Fibroblast of peridontal ligament (primary cell): ENCODE measurements at regions not wholly inside any gene's neighbourhood (a gene's known extent, or its start where the extent isn't known, plus 50 kb on each side); places are given as distances from the start of the nearest gene placed in this dataset.
"Not testable (repeated sequence)": the region's sequence is repeated elsewhere in the genome, so short reads cannot be mapped to it uniquely, and the experiment has no call there.

ENCODE experiments used
- DNase-seq: peaks from one replicate; pipeline ENCODE4 v3.0.0-alpha.2; 2010; ENCODE audit errors: extremely low read depth

DNA sequence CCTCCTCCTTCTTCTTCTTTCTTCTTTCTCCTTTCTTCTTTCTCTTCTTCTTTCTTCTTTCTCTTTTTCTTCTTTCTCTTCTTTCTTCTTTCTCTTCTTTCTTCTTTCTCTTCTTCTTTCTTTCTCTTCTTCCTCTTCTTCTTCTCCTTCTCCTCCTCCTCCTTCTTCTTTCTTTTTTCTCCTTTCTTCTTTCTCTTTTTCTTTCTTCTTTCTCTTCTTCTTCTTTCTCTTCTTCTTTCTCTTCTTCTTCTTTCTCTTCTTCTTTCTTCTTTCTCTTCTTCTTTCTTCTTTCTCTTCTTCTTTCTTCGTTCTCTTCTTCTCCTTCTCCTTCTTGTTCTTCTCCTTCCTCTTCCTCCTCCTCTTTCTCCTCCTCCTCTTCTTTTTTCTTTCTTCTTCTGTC, 1230.7 kb upstream of the USP15 start:
- DNase-seq = no peak

DNA sequence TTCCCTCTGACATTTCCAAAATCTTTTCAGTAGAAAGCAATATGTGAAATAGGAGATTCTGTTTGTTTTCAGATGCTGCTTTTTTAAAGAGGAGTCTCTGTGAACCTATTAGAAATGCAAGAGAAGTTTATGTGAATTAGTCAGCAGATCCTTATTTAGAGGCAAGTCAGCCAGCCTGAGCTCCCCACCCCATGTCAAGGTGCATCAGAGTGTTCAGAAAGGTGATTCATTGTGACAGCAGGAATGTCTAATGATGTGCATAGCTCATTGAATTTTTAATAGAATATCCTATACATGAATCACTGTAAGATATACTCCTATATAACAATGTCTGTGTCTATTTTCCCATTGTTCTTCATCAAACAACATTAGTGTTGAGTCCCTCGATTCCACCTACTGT, 1222.4 kb upstream of the USP15 start:
- no peak for DNase-seq

DNA sequence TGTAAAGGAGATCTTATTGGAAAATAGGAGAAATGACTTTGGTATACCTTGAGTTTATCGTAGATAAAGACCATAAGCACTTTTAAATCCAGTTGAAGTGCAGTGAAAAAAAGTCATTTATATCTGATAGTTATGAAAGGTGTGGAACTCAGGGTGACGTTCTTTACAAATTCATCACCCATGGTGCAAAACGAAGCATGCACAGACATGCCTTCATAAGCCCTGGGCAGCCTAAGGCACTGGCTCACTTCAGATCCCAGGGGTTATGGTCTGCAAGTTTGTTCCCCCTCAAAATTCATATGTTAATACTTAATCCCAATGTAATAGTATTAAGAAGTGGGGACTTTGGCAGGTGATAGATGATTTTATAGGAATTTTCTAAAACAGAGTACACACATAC, 1216.4 kb upstream of the USP15 start:
- no peak for DNase-seq

DNA sequence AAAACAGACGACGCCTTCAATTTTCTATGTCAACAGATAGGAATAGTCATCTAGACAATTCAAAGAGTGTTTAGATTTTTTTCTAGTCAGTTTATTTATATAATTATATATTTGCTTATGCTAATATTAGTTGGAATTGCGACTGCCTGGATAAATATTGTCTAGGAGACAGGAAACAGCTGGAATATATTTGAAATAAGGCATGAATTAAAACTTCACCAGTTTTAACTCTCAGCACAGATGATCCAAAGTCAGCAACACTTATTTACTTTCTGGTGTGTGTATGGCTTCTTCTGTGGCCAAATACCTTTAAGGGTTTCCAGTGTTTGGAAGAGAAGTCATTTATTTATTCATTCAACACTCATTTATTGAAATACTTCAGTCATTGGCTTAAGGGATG, 1215.4 kb upstream of the USP15 start:
- DNase-seq = no peak

DNA sequence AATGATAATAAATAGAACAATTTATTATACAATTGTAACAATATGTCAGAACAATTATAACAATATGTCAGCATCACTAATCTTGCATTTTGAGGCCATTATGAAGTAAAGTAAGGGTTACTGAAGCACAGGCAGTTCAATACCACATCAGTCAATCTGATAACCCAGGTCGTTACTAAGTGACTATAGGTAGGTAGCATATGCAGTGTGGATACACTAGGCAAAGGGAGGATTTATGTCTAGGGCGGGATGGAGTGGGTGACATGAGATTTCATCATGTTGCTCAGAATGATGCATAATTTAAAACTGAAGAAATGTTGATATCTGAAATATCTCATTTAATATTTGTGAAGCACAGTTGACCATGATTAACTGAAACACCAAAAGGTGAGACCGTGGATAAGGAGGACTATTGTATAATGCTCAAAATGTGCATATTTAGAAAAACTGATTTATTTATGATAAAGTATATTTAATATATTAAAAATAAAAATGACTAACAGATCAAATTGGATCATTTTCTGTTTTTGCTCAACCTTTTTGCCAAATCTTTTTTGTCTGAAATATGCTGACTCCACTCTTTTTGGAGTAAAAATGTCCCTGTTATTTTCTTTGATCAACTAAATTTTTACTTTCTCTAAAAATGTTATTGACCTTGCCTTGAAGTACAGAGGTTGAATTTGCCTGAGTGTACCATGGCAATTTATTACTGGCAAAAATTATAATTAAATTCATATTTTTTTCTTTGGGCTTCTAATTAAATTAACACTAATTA, 1189.4 kb upstream of the USP15 start:
- no peak for DNase-seq

DNA sequence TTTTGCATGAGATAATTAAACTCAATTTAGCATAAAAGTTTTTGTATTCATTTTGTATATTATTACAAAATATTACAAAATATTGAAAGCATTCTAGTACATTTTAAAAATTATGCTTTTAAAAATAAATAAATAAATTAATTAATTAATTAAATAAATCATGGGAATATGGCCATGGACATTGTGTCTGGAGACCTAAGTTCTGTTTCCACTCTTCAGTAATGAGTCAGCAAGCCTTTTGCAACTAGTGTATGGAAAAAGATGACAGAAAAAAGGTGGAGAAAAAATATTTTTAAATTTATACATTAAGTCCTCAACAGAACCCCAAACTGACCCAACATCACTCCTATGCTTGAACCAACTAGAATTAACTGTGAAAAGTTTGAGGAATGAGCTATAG, 1187.5 kb upstream of the USP15 start:
- DNase-seq = no peak

DNA sequence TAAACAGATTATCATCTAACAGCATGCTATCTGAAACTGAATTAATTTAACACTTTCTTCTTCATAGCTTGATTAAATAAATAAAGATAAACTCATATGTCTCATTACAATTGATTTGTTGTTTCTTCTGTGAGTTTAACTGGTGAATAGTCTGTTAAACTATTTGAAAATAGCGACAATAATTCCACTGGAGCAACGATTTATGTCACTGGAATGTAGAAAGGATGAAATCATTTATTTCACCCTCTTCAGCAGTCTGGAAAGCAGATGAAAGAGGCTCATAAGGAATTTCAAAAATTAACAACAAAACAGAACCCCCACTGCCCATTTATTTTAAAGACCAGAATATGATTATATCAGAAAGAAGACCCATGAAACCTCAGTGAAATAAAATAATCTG, 1165.1 kb upstream of the USP15 start:
- no peak for DNase-seq

DNA sequence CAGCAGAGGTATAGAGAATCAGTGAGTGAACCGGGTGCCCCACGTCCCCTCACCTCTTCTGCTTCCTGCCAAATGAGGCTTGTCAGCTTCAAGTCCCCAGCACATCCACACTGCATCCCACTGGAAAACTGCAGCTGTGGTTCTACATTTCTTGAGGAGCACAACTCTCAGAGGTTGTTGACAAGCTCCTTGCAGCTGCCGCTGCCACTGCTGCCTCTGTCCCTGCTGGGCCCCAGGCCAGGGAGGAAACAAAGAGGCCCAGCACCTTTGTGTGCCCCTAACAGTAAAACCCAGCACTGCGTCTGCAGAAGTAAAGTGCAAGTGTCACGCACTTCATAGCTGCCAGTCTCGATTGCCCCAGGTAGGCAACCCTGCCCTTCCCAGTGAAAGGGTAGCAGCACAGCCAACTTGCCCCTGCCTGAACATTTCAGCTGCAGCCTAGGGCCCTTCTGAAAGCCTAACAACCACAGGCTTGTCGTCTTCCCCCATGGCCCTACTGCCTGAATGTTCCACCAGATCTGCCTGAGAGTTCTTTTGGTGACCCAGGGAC, 1162.1 kb upstream of the USP15 start:
- DNase-seq = no peak

DNA sequence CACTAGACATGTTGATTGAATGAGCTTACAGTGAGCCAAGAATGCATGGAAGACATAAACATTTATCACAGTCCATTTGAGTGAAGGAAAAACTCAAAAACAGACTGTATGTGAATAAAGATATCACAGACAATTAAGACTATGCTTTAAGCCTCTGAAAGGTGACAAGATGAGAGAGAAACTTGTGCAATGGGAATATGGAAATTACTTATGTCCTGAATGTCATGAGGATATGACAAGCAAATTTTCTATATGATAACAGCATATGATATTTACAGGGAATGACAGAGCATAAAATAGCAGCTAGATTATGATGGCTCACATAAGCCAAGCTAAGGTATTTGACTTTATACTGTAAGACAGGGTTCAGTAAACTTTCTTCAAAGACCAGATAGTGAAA, 1153.1 kb upstream of the USP15 start:
- no peak for DNase-seq

DNA sequence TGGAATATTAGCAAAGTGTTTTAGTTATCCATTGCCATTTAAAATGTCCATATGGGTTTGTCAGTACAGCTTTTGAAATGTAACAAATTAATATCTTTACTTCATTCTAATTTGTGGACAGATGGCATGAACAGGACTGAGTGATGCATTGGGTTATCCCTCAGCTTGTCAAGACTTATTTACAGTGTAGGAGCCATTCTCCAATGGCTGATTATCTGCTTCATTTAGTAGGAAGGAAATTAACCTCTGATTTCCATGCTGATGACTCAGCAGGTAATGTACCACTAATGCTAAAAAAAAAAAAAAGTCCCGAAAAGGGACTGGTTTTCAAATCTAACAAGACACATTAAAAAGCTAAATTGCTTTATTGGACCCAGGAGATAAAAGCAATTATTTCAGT, 1149.0 kb upstream of the USP15 start:
- DNase-seq = no peak

DNA sequence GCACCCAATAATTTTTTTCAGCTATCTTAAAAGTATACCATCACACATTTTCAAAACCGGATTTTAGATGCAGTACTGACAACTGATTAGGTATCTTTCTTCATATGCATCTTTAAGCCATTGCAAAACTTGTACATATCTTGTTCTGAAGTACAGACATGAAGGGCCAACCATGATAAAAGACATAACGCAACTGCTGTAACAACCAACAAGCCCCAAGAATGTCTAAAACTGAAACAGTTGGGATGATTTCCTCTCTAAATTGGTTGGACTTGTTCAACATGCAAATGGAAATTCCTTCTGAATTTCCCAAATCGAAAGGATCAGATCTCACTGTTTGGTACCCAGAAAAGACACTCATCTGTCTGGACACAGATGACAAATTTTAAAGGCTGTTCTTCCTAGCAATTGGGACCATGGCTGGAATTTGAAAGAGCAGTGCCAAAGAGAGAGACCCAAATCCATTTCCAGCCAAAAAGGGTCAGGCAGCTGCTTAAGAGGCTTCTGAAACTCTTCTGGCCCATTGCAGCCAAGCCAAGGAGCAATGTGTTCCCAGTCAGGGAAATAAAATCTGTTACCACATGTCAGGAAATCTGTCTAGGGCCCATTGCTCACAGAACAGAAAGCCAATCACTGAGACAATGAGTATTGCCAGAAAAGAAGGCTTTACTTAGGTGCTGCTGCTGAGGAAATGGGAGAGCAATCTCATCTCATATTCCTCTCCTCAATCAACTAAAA, 1122.4 kb upstream of the USP15 start:
- no peak for DNase-seq

DNA sequence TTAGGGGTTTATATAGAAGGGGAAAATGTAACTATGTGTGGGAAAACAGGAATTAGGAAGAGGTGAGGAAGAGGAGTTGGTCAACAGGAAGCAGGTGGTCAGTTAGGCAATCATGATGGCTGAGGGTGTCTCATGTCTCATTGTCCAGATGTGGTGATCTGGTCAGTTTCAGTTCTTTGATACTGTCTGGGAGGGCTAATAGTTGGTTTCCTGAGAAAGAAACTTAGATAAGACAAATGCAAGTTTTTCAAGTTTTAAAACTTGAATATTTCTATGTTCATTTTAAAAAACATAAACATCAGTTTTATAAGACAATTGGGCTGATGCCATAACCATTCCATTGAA, 1121.8 kb upstream of the USP15 start:
- no peak for DNase-seq

DNA sequence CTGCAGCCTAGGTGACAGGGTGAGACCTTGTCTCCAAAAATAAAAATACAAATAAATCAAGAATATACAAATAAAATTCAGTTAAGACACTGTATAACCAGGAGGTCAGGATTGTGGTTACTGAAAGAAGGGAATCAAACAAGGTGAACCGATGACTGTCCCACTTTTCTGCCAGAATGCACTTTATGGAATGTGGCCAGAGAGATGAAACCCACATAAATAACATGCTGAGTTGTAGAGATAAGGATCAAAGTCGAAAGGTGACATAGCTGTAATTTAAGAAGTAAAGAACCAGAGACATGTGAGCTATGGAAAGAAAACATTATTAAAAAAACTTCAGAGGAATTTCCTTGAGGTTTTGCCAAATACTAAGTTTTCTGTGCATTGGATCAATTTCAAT, 1098.2 kb upstream of the USP15 start:
- DNase-seq = no peak

DNA sequence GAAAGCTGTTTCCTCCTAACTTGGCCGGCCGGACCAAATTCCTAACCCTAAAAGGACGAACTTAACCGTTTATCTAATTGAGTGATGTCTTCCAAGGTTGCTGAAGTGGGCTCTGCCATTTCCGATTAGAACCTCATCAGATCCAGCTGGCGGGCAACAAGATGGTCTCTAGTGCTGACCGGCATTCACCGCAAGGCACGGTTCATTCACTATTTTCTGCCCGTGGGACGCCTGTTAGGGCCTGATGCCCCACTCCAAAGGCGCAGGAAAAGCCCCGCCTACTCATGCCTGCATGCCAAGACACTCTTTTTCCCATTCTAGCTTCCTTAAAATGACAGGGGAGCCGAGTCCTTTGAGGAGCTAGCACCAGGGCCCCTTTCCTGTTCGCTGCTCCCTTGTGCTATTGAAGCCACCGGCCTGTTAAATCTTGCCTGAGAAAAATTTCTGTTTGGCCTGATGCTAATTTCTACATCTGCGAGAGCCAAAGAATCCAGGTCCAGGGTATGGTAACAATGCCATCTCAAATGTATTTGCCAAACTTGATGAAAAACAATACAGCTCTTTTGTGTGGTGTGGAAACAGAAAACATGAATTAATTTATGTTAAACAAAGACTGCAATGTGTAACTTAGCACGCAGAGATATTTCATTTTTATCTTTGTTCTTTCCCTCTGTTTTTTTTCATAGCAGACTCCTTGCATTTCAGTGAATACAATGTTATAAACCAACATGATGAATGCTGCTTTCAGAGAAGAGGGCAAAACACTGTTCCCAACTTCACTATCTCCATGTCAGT, 1071.2 kb upstream of the USP15 start:
- no peak for DNase-seq

DNA sequence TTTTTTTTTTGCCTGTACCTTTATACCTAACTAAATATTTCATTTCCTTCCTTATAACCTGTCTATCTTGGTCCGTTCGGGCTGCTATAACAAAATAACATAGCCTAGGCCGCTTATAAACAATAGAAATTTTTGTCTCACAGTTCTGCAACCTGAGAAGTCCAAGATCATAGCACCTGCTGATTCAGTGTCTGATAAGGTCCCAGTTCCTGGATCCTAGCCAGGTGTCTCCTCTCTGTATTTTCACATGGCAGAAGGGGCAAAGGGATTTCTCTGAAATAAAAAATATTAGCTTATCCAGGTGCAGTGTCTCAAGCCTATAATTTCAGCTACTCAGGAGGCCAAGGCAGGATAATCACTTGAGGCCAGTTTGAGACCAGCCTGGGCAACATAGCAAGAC, 1046.6 kb upstream of the USP15 start:
- no peak for DNase-seq

DNA sequence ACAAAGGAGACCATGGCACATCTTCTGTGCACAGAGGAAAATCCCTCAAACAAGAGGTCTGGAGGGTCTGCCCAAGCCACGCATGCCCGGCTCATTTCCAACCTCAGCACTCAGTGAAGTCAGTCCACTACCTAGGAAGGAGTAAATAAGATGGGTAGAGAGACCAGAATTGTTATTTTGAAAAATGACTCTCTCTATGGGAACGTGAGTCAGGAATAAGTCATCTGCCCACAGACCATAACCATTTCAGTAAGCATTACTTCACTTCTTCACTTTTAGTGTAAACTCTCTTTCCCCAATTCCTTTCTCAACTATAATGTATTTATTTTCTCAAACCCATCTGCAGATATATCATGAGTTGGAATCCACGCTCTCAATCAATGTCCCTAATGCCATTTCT, 1039.9 kb upstream of the USP15 start:
- DNase-seq = no peak

DNA sequence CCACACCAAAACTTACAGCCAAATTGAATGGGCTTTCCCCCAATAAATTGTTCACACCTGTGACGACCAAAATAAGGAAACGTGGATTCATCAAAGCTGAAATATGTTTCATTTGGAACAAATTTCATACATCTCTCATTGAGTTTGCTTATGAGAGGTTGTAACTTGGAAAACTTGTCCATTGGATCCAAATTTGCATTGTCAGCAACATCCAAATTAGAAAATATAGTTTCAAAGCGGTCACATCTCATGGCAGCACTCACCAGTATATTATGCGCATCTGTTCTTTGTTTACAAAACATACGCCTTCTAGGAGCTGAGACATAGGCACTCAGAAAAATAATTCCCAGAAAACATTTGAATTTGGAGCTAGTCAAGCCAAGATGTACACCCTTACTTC, 1028.2 kb upstream of the USP15 start:
- DNase-seq = no peak

DNA sequence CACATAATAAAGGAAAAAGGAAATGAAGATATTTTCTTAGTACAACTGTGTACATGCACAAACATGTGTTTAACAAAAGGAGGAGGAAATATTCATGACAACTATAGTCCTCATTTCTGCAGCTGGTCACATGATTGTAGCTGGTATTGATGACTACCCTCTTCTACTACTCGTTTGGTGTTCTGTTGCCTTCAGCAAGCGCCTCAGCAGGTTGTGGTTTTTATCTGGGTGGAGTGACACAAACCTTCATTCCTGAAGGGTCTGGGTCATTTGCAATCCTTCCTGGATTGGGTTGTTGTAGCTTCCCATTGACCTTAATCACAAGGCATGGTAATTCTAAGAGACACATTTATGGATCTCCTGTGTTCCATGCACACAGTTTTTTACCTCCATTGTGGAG, 1009.9 kb upstream of the USP15 start:
- no peak for DNase-seq

DNA sequence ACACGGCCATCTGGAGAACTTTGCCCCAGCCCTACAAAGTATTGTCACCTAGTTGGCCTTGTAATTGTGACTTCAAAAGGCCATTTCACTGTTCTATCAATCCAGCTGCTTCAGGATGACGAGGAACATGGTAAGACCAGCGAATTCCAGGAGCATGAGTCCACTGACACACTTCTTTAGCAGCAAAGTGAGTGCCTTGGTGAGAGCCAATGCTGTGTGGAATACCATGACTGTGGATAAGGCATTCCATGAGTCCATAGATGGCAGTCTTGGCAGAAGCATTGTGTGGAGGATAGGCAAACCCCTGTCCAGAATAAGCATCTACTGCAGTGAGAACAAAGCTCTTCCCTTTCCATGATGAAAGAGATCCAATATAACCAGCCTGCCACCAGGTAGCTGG, 1009.1 kb upstream of the USP15 start:
- no peak for DNase-seq

DNA sequence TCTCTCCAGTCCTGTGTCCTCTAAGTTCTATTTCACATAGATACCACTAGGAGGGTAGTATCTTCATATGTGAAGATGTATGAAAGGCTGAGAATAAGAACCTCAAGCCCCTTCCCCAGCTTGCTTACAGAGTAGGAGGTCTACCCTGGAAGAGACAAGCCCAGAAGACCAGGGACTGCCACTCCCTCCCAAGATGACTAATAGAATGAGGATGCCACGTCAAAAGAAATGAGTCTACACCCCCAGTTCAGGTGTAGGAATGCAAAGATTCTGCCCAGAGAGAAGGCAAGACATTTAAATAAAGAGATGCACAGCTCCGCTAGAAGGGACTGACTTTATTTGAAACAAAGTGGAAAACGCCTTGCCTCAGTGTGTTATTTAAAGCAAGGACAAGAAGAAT, 1006.0 kb upstream of the USP15 start:
- DNase-seq = no peak

DNA sequence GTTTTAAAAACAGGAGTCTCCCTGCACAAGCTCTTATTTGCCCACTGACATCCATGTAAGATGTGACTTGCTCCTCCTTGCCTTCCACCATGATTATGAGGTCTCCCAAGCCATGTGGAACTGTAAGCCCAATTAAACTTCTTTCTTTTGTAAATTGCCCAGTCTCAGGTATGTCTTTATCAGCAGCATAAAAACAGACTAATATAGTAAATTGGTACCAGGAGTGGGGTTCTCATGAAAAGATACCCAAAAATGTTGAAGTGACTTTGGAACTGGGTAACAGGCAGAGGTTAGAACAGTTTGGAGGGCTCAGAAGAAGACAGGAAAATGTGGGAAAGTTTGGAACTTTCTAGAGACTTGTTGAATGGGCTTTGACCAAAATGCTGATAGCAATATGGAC, 995.9 kb upstream of the USP15 start:
- not testable (repeated sequence) for DNase-seq

DNA sequence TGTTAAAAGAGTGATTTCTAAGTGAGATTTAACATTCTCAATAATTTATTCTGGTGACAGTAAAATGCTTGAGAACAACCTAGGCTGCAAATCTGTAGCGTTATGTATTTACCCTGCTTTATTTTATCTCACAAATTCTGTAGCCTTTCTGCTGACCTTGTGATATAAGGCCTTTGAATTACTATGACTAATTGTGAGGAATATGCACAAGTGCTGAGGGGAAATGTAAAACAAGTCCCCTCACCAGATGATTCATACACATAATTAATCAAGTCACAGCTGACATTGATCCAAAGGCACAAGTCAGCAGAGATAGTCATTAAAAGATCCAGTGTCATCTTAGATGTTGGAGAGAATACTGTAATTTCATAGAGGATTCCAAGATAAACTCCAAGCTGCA, 992.7 kb upstream of the USP15 start:
- DNase-seq = no peak

DNA sequence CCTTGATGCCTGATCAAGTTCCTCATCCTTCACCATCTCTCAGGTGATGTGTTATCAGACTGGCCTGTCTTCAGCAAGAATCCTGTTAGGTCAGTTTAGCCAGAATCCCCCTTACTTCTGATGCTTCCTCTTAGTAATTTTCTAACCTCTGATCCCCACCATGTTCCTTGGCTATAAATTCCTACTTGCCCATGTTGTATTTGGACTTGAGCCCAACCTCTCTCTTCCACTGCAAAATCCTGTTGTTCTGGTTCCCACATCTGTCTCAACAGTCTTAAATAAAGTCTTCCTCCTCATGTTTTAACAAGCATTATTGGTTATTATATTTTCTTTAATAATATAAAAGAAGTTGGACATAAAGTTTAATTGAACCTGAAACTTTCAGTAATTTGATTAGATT, 987.8 kb upstream of the USP15 start:
- DNase-seq = no peak
